ENCODE measurements at regions not wholly inside any gene's neighbourhood (a gene's known extent, or its start where the extent isn't known, plus 50 kb on each side); places are given as distances from the start of the nearest gene placed in this dataset.

DNA sequence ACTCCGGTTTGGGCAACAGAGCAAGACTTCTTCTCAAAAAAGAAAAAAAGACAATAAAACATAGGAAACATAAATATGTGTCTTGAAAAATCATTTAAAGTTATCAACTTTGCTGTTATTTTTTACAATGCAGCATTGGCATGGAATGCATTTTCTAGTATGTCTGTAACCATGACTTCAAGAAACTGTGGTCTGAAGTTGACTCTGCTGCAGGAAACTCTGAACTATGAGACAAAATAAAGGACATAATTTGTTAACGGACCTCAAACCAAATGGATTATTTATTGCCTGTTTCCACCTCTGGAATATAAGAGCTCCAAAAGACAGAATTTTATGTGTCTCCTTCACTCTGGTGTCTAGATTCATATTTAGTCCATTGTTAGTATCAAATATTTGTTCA lies 79.1 kb downstream of the TRIB2 start:
- DNase-seq = no peak

DNA sequence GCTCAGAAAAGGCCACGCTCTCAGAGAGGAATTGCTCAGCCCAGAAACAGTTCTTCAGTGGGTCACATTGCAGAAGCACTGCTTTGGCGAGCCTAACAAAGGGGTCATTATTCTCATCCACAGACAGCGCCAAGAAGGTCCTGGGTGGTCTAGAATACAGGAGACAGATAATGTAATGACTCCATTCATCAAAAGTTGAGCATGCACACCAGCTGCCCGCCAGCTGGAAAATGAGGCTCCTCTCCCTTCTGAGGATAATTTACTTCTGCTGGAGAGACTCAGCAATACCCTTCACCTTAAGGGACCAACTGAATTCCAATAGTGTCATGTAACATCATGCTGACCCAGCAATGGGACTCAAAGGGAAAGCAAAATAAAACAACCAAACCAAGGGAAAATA lies 79.9 kb downstream of the TRIB2 start:
- DNase-seq = no peak

DNA sequence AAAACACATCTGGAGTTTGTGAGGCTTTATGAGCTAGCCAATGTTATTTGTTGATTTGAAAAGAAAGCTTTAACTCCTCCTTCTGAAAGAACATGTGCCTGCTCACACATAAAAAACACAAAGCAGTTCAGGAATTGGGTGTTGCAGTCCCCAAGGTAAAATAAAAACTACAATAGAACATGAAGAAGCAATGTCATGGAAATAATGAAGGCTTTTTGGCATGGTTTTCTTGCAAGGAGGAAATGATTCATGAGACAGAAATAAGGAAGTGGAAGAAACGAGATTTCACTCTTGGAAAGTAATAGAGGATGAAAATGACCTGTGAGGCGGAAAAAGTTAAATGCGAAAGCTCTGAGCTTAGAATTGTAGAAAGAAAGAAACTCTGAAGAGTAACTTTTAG lies 81.1 kb downstream of the TRIB2 start:
- DNase-seq = no peak

DNA sequence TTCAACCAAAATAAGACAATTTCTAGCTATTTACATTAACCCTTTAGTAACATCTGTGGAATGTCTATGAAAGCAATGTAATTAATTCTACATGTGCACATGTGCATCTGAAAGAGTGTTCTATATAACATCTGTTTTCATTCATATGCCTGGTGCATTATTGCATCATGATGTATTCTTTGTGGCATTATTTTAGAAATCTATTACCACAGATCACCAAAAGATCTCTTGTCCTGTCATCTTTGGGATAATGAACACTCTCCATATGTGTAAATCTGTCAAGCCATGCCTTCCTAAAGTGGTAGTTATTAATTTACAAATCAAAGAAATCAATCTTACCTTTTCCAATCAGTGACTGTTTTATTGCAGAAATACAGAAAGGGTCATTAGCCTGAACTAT lies 86.9 kb downstream of the TRIB2 start:
- DNase-seq = no peak

DNA sequence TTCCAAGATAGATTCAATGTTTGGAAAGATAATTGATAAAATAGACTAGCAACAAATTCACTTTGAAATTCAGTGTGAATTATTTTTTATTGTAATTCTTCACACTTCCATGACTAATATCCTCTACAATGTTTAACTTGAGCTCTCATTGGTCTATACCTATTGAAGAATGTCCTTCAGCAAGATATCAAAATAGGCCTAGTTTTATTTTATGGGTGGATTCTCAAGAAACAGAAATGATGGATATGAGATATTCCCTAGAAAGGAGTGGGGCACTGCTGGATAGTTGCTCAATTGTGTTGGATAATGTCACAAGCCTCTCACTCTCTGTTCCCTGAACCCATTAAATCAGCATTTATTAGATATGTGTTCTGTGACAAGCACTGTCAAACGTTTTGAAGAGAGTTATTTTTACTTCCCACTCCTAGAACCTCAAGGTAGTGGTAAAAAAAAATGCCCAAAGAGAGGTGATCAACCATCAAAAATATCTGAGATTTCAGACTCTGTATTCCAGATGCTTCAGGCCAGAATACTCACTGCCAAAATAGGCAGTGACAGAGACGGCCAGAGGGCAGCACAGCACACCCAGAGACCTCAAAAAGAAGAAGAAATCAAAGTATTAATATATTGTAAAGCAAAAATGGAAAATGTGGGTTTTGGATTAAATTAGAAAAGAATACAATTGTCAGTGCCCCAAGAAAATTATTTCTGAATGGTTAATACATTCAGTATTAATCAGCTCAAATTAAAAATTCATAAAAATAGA lies 87.5 kb downstream of the TRIB2 start:
- no peak for DNase-seq

DNA sequence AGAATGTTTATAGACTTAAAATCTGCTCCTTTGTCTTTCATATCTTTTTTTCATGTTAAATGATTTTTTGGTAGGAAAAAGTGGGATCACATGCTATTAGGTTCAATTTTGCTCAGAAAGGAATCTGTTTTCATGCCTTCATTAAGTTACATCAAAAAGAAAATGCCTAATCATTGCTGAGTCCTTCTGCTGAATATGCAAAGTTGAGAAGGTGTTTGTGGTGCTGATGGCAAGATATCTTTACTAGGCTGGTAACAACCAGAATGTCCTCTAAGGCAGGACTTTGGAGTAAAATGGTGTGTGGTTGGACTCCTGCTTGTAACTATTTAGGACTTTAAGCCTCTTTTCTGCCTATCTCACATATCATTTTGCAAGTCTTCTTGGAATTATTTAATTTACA lies 88.3 kb downstream of the TRIB2 start:
- DNase-seq = no peak

DNA sequence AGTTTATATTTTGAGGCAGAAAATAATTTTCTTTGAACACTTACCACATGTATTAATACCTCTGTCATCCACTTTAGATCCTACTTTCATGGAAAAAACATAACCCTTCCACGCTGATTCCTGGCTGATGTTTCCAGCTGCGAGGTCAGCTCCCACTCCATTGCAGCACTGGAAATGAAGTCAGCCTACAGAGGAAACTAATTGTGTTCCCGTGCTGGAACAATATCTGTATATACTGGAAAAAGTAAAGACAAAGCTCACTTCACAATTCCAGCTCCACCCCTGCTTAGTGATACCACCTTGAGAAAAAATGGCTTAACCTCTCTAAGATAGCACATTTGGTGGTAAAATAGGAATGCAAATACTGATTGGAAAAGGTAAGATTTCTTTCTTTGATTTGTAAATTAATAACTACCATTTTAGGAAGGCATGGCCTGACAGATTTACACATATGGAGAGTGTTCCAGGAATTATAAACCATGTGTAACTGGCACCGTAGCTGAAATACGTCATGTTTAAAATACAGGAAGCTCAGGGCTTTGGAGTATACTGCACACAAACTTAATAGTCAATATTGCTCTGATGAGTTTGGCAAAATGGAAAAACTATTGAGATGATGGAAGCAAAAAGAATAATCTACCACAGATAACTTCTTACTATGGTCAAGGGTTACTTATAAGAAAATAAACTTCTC lies 90.0 kb downstream of the TRIB2 start:
- DNase-seq = no peak

DNA sequence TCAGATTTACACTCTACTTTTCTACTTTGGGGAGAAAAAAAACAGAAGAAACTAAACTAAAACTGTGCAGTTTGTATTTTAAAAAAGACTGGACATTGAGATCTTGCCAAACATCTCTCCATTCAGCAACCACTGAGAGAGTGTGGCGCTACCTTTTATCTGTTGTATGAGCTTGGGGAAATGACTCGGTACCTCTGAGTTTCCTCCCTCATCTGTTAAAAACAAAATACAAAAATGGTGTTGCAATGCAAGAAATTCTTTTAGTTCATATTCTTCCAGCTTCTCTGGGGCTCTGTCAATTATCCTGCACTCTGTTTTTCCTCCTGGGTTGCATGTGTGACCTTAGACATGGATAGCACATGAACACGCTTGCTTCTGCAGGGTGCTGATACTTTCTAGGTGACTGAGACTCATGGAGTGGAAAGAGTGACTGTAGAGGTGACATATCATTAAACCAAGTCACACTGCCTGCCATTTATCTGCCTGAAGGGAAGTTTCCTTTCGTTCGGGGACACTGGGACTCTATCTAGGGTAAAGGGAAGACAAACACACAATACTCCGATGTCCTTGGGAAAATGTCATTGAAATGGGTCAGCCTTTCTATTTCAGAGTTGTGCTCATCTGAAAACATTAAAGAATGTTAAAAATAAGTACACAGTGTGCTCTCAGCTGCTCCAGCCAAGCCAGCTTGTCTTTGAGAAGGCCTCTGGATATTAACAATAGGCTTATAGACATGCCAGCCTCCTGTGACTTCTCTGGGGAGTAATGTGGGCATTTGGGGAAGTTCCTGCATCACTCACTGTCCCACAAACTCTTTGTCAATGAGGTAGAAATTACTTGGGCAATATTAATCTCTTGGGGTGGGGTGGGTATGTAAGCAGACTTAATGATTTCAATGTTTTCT lies 91.4 kb downstream of the TRIB2 start:
- no peak for DNase-seq

DNA sequence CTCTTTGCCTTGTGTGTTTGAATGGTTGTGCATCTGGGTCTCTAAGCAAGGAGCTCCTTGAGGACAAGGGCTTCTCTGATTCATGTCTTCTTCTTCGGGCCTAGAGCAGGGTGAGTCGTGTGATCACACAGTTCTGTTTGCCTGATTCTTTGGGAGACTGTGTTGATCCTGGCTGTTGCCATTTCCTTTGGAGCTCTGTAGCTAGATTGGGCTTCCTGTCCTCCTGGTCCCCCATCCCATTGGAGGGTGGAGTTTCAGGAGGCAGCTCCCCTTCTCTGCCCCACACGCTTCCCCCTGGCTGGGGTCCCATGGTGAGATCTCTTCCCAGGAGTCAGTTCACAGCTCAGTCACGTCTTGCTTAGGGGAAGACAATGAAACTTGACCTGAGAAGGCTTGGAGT lies 92.8 kb downstream of the TRIB2 start:
- DNase-seq = no peak

DNA sequence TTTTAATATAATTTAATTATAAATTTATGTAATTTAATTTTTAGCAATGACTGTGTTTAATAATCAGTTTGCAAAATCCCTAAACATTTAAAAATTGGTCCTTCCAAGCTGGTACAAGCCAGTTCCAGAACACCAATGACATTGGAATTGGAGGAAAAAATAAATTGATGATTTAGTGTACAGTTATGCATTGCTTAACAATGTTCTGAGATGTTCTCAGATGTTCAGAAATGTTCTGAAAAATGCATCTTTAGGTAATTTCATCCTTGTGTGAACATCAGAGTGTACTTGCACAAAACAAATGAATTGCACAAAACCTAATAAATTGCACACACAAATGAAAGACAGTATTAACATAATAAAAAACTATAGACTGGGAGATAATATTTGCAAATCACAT lies 95.2 kb downstream of the TRIB2 start:
- DNase-seq = no peak

DNA sequence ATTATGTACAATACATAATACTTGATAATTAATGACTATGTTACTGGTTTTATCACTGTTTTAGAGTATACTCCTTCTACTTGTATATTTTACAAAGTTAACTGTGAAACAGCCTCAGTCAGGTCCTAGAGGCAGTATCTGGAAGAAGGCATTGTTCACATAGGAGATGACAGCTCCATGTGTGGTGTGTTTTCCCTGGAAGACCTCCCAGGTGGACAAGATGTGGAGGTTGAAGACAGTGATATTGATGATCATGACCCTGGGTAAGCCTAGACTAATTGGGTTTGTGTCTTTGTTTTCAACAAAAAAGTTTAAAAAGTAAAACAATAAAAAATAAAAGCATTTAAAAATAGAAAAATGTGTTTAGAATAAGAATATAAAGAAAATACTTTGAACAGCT lies 96.4 kb downstream of the TRIB2 start:
- DNase-seq = no peak

DNA sequence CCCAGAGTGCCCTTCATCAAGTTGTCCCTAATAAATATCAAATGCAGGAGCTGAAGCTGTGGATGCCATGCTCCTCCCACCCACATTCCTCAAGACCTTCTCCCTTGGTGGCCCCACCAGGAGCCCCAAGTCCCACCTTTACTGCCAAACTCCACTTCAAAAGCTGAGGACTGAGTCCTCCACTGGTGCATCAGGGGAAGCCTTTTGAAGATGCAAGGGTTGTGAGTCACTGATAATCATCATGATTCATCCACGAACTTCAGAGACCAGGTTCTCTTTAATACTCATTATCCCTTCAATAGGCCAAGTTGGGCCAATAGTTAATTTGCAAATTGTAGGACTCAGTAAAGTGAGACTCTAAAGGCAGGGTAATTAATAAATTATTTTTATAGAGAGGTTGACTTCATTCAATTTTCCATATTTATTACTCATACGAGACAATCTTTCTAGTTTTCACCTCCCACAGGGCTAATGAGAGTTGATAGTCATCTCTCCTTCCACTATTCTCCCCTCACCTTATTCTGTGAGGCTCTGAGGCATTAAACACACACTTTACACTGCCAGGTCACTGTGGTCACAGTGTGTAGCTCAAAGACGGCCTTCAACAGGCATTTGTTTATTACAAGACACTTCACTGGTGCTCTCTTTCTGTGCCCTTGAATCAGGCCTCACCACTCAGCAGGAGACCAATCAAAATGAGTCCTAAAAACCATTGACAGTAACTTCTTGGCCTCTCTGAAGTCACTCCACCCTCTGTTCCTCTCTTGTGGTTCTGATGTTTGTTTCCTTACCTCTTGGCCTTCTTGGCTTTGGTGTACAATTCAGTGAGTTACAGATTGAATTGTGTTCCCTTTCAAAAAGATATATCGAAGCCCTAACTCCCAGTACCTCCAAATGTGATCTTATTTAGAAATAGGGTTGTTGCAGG lies 99.9 kb downstream of the TRIB2 start:
- no peak for DNase-seq

DNA sequence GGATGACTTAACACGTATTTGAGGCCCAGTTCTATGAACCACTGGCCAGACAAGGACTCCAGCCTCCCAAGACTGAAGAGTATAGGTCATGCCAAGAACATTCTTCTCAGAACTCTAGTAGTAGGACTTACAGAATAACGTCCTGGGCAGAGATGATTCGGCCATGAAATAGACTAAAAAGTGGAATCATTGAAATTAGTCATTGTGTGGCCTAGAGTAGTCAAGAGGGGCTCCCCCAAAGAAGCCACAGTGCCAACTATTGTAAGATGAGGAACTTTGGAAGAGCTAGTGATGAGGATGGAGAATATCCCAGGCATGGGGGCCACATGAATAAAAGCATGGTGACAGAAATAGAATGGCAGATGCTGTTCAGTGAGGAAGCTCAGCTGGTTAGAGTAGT lies 101.1 kb downstream of the TRIB2 start:
- DNase-seq = no peak

DNA sequence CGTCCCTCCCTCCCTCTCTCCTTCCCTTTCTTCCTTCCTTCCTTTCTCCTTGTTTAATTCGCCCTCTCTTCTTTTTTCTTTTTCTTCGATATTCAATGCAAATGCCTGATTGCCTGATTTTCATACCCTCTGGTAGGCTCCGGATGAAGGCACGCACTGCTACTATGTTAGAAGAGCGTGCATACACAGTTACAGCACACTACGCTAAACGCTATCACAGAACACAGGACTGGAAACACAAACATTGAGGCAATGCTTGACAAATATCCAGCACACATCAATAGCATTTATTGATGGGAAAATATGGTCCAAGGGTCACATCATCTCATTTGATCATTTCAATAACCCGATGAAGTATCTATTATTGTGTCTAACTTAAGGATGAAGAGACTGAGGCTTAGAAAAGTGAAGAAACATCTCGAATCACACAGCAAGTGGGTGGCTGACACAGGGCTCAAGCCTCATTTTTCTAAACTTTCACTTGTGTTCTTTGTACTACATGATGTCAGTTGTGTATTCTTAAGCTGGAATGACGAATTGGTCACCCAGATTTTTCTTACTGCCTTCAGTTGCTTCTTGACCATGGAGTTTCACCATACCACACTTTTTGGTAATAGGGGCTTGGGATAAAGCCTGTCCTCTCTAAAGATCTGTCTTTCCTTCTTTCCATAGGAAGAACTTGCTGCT lies 101.8 kb downstream of the TRIB2 start:
- DNase-seq = no peak

DNA sequence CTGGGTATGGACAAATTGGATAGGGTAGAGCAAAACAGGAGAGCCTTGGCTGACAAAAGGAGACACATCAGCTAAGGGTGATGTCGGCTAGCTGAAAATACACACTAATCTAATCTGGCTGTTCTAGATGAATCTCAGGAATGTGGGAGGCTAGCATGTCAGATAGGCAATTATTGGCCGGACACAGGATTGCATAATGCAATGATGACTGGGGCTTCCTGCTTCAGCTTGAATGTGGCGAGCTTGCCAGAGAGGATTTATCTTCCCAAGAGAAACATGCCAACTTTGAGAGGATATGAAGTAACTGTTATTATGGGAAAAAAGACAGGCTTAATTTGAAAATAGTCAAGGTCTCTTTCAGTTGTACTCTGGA lies 102.4 kb downstream of the TRIB2 start:
- no peak for DNase-seq

DNA sequence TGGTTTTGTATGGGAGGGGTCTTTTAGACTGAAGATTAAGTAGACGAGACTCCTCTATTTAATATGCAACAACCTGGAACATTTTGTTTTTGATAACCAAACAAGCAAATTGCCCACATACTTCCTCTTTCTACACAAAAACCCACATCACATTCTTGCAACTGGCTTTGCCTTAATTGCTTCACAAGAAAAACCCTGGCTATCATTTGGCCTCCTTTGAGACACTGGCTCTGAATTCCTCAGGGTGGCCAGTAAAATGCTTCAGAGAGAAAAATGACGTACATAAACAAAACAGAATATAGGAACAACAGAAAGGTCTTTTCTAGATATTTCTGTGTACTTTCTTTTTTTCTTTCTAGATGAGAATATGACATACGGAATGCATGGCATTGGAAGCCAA lies 103.0 kb downstream of the TRIB2 start:
- no peak for DNase-seq

DNA sequence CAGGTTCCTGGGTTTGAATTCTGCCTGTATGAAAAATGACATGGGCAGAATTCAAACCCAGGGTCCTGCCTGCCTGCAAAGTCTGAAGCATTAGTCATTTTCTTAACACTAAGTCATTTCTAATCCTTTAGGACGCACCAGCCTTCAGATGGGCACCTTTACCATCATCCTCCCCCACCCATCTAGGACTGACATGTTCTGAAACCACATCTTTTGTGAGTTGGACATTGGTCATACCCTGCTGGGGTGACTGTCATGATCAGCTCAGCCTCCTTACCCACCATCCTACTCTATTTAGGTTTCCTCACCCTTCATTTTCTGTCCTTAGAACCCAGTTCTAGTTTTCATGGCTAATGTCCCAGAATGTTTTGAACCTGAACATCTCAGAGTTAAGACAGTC lies 104.9 kb downstream of the TRIB2 start:
- DNase-seq = no peak

DNA sequence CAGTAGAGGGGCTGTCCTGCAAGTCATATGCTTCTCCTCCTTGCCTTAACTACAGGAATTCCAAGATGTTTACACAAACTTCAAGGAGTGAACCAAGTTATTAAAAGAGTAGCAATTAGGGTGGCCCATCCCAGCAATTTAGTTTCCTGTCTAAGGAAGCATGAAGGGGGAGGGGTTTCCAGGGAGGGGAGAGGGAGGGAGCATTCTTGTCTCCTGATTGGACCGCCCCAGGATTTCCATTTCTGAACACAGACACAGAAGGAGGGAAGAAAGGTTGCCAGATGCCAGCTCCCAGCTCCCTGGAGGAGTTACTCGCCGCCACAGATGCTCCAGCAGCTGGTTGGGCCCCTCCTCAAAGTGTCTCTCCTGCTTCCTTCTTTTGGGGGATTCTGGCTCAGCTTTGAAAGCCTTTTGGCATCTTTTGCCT lies 107.6 kb downstream of the TRIB2 start:
- DNase-seq = no peak

DNA sequence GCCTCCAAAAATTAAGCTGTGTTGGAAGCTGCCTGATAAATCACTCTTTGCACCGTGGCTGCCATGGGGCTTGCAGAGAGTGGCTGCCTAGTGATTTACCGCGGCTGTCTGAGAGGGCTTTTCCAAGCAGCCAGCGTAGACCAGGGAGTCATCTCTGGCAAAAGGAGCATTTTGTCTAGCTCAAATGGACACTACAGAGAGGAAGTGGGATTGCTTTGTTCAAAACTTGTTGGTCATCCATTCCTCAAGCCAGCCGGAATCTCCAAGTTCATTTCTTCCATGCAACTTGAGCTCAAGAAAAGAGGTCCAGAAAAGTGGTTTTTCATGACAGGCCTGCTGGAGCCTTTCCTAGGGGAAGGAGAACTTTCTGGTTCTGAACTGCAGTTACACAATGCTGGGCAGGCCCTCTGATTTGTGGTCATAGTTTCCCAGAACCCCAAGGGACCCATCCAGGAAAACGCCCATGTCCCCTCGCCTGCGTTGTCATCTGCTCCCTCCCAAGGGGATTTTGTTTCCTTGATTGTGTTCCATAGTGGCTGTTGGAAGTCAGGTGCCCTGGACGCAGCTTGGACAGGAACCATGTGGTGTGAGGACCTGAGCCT lies 108.1 kb downstream of the TRIB2 start:
- no peak for DNase-seq

DNA sequence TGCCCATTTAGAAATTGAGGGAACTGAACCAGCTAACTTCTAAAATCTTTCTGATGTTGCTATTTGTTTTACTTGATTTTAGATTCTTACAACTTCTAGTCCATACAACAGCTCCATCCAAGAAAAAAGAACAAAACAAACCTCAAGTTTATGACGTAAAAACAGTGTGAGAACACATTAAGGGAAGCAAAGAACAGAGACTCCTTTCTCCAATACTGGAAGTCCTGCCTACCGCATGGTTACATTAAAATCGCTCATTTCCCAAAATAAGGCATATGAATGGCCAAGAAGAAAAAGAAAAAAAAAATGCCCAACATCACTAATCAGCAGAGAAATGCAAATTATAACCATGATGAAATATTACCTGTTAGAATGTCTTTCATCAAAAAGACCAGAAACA lies 110.0 kb downstream of the TRIB2 start:
- no peak for DNase-seq

DNA sequence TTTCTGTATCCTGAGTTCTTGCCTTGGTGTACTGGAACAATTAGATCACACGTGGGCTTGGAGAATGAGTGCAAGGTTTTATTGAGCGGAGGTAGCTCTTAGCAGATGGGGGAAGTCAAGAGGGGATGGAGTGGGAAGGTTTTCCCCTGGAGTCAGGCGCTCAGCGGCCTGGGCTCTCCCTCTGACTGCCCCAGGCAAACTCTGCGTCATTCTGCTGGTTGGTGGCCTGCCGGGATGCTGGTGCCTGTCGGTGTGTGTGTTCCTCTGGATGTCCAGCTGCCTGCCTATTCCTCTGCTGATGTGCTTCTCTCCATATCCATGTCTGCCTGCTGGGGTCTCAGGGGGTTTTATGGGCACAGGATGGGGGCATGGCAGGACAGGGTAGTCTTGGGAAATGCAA lies 111.0 kb downstream of the TRIB2 start:
- DNase-seq = no peak

DNA sequence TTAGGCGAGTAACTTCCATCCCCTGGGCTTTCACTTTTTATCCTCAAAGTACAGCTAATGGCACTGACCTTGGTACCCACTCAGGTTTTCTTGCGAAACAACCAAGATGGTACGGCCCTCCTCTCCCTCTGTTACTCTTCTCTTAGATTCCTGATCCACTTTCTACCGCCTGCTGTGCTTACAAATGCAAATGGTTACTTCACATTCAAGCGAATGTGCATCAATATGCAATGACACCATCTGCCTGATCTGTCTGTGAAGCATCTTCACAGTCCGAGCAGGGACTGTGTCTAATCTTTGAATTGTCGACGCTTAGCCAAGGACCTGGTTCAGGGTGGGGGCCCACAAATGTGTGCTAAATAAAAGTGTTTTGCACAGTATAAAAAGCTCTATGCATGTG lies 112.2 kb downstream of the TRIB2 start:
- no peak for DNase-seq
